ENCODE measurements at regions not wholly inside any gene's neighbourhood (a gene's known extent, or its start where the extent isn't known, plus 50 kb on each side); places are given as distances from the start of the nearest gene placed in this dataset.

DNA sequence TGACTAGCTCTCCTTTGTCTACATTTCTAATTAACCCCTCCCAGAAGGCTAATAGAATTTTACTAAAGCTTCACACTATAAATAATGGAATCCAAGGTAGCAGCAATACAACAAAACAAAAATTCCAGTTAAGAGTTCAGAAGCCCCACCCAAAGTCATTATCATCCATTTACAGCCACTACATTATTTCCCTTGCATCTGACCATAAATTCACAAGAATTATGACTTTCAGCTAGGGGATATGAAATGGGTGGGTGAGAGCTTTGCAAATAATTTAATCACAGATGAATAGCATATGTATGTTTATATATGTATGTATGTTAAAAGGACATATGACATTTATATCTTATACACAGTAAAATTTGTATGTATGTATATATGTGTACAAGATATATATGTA, 65.3 kb upstream of the PTGDR start:
- Histone ChIP-seq H3K9me3 (no peaks in the 10 kb centered on the region), H3K36me3 (no peaks in the 10 kb centered on the region), H3K4me3 (no peak overlapping the region), H3K4me1 (no peaks in the 10 kb centered on the region), H3K27me3 (no peaks in the 10 kb centered on the region), H3K27ac (no peak overlapping the region)
- no peak for TF ChIP-seq POLR2A (IDR thresholded peaks at IDR 0.05)
- TF ChIP-seq, protein P1, sequence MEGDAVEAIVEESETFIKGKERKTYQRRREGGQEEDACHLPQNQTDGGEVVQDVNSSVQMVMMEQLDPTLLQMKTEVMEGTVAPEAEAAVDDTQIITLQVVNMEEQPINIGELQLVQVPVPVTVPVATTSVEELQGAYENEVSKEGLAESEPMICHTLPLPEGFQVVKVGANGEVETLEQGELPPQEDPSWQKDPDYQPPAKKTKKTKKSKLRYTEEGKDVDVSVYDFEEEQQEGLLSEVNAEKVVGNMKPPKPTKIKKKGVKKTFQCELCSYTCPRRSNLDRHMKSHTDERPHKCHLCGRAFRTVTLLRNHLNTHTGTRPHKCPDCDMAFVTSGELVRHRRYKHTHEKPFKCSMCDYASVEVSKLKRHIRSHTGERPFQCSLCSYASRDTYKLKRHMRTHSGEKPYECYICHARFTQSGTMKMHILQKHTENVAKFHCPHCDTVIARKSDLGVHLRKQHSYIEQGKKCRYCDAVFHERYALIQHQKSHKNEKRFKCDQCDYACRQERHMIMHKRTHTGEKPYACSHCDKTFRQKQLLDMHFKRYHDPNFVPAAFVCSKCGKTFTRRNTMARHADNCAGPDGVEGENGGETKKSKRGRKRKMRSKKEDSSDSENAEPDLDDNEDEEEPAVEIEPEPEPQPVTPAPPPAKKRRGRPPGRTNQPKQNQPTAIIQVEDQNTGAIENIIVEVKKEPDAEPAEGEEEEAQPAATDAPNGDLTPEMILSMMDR (IDR thresholded peaks at IDR 0.05) = no peak
- no peak for DNase-seq

DNA sequence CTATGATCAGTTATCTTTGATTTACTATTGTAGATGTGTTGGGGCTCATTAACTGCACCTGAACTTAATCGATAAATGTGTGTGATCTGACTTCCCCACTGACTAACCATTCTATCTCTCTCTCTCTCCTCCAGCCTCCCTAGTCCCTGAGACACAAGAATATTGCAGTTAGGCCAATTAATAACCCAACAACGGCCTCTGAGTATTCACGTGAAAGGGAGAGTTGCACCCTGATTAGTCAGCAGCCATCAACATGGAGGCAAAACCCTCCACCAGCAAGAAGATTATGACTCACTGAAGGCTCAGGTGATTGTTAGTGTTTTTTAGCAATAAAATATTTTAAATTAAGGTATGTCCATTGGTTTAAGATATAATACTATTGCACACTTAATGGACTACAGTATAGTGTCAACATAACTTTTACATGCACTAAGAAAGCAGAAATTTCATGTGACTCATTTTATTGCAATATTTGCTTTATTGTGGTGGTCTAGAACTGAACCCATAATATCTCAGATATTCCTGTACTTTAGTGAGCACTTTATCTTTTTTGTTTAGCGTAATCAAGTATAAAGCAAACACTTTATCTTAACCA, 77.1 kb upstream of the PTGDR start:
- Histone ChIP-seq H3K4me1 (no peaks in the 10 kb centered on the region), H3K27ac (no peak overlapping the region), H3K9me3 (no peaks in the 10 kb centered on the region), H3K27me3 (no peaks in the 10 kb centered on the region), H3K36me3 (no peaks in the 10 kb centered on the region), H3K4me3 (no peak overlapping the region)
- DNase-seq = no peak
- TF ChIP-seq, protein P1 (IDR thresholded peaks at IDR 0.05) = no peak
- TF ChIP-seq POLR2A (IDR thresholded peaks at IDR 0.05) = no peak

DNA sequence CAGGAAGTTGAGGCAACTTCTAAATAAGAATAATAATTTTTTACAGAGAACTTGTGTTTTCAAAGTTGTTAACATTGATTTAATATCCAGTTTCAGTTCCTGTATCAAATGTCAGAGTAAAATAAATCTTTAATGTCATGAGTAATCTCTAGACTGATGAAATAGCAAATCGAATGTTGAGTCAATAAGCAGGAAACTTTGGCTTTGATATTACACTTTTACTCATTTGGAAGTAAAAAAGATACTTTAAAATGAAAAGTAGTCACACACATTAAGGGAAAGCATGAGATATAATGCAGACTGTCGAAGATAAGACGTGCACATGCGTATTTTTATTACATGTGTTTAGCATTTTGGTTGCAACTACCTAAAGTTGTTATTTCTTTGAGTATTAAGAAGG, 78.2 kb upstream of the PTGDR start:
- Histone ChIP-seq H3K4me1 (no peaks in the 10 kb centered on the region), H3K36me3 (no peaks in the 10 kb centered on the region), H3K27me3 (no peaks in the 10 kb centered on the region), H3K27ac (no peak overlapping the region), H3K4me3 (no peak overlapping the region), H3K9me3 (no peaks in the 10 kb centered on the region)
- TF ChIP-seq, protein P1 (IDR thresholded peaks at IDR 0.05) = no peak
- no peak for TF ChIP-seq POLR2A (IDR thresholded peaks at IDR 0.05)
- no peak for DNase-seq

DNA sequence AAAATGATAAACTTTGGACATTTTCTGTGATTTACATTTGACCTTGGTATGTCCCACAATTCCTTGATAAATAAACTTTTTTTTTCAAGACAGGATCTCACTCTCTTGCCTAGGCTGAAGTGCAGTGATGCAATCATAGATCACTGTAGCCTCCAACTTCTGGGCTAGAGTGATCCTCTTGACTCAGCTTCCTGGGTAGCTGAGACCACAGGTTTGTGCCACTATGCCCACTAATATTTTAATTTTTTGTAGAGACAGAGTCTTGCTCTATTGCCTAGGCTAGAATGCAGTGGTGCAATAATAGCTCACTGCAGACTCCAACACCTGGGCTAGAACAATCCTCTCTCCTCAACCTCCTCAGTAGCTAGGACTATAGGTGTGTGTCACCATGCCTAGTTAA, 79.1 kb upstream of the PTGDR start:
- no peaks in the 10 kb centered on the region for H3K36me3 ChIP-seq
- H3K27me3 ChIP-seq = no peaks in the 10 kb centered on the region
- no peak overlapping the region for H3K4me3 ChIP-seq
- no peaks in the 10 kb centered on the region for H3K4me1 ChIP-seq
- no peak for TF ChIP-seq POLR2A (IDR thresholded peaks at IDR 0.05)
- TF ChIP-seq, protein P1 (IDR thresholded peaks at IDR 0.05) = no peak
- no peaks in the 10 kb centered on the region for H3K9me3 ChIP-seq
- no peak overlapping the region for H3K27ac ChIP-seq
- DNase-seq = no peak

DNA sequence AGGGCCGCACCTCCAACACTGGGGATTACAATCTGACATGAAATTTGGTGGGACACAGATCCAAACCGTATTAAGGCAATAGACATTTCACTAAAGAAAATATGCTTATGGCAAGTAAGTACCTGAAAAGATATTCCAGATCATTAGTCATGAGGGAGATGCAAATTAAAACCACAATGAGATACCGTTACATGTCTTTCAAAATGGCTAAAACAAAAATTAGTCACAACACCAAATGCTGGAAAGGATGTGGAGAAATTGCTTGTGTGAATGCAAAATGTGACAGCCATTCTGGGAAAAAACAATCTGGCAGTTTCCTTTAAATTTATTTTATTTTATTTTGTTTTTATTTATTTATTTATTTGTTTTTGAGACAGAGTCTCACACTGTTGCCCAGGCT, 82.3 kb upstream of the PTGDR start:
- Histone ChIP-seq H3K9me3 (peaks cover 0 to 6% (median 0%) of the 10 kb centered on the region in 4 donors), H3K27me3 (no peaks in the 10 kb centered on the region), H3K27ac (no peak overlapping the region), H3K36me3 (no peaks in the 10 kb centered on the region), H3K4me3 (no peak overlapping the region), H3K4me1 (no peaks in the 10 kb centered on the region)
- no peak for DNase-seq
- TF ChIP-seq POLR2A (IDR thresholded peaks at IDR 0.05) = no peak
- TF ChIP-seq, protein P1 (IDR thresholded peaks at IDR 0.05) = no peak

DNA sequence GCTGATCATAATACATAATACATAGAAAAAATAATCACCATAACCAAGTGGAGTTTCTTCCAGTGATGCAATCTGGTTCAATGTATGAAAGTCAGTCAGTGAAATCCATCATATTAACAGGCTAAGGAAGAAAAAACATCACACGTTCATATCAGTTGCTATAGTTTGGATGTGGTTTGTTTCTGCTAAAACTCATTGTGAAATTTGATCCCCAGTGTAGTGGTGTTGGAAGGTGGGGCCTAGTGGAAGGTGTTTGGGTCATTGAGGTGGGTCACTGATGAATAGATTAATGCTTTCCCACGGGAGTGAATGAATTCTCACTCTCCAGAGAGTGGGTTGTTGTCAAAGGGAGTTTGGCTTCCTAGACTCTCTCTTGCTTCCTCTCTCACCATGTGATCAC, 84.6 kb upstream of the PTGDR start:
- H3K36me3 ChIP-seq = no peaks in the 10 kb centered on the region
- no peaks in the 10 kb centered on the region for H3K4me1 ChIP-seq
- H3K27ac ChIP-seq = no peak overlapping the region
- DNase-seq = no peak
- TF ChIP-seq, protein P1 (IDR thresholded peaks at IDR 0.05) = no peak
- TF ChIP-seq POLR2A (IDR thresholded peaks at IDR 0.05) = no peak
- H3K9me3 ChIP-seq = peaks cover 0 to 6% (median 0%) of the 10 kb centered on the region in 4 donors
- H3K27me3 ChIP-seq = no peaks in the 10 kb centered on the region
- no peak overlapping the region for H3K4me3 ChIP-seq

Data from Peyer's patch (tissue), 4 donors.